BE2C (cell line): ENCODE measurements at regions not wholly inside any gene's neighbourhood (a gene's known extent, or its start where the extent isn't known, plus 50 kb on each side); places are given as distances from the start of the nearest gene placed in this dataset.

ENCODE experiments used
- DNase-seq: peaks from one replicate; pipeline ENCODE4 v3.0.0-alpha.2; 2020
- H3K27me3 ChIP-seq: fragments of 250-450 bp; sonication (Bioruptor Pico); 2 replicates; pipeline ENCODE4 v1.5.1; 2020; ENCODE audit warnings: mild to moderate bottlenecking
- H3K36me3 ChIP-seq: fragments of 250-450 bp; sonication (Bioruptor Pico); 2 replicates; pipeline ENCODE4 v1.5.1; 2020; ENCODE audit warnings: mild to moderate bottlenecking
- H3K4me1 ChIP-seq: fragments of 250-450 bp; sonication (Bioruptor Pico); 2 replicates; pipeline ENCODE4 v1.5.1; 2020
- H3K4me3 ChIP-seq: 2 replicates; pipeline ENCODE4 v1.5.1; 2011; ENCODE audit warnings: low read depth, low read length
- H3K9me3 ChIP-seq: fragments of 250-450 bp; sonication (Bioruptor Pico); 2 replicates; pipeline ENCODE4 v1.5.1; 2020
- TF ChIP-seq, protein P1 (sequence below): IDR thresholded peaks from 2 replicates; pipeline ENCODE4 v1.5.1; 2012; ENCODE audit warnings: mild to moderate bottlenecking, low read depth, low read length

DNA sequence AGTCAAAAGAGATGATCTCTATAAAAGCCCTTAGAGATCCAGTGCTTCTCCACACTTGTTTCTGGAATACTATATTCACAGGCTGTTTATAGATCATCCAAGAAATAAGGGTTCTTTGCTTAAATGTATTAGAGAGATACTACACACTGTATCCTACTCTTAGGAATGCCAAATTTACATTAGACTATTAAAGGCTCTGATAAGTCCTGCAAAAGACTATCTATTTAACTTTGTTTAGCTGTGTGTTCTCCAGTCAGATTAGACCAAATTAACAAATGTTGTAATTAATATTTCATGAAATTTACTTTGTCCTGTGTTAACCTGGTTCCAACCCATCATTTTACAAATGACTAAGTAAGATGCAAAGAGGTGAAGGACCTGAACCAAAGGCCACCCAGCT, 260.5 kb upstream of the ZIC3 start:
- Histone ChIP-seq H3K4me1 (no peaks in the 10 kb centered on the region), H3K9me3 (no peaks in the 10 kb centered on the region), H3K27me3 (no peaks in the 10 kb centered on the region), H3K36me3 (no peaks in the 10 kb centered on the region), H3K4me3 (no peak overlapping the region)
- no peak for DNase-seq
- TF ChIP-seq, protein P1, sequence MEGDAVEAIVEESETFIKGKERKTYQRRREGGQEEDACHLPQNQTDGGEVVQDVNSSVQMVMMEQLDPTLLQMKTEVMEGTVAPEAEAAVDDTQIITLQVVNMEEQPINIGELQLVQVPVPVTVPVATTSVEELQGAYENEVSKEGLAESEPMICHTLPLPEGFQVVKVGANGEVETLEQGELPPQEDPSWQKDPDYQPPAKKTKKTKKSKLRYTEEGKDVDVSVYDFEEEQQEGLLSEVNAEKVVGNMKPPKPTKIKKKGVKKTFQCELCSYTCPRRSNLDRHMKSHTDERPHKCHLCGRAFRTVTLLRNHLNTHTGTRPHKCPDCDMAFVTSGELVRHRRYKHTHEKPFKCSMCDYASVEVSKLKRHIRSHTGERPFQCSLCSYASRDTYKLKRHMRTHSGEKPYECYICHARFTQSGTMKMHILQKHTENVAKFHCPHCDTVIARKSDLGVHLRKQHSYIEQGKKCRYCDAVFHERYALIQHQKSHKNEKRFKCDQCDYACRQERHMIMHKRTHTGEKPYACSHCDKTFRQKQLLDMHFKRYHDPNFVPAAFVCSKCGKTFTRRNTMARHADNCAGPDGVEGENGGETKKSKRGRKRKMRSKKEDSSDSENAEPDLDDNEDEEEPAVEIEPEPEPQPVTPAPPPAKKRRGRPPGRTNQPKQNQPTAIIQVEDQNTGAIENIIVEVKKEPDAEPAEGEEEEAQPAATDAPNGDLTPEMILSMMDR, result no peak

DNA sequence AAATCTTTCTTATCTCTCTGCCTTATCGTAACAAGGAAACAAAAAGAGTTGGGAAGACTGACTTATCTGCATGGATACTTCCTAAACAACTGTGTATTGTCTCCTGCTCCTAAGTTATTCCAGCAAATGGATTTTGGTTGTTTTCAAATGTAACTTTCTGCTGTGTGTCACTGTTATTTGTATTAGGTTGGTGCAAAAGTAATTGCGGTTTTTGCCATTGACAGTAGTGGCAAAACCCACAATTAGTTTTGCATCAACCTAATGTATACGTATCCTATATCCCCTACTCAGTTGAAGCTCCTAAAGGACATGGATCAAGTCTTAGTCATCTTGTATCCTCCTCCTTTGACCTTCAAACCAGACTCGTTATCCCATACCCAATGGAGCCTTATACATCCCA, 263.4 kb upstream of the GPR101 start:
- Histone ChIP-seq H3K4me3 (no peak overlapping the region), H3K36me3 (no peaks in the 10 kb centered on the region), H3K27me3 (no peaks in the 10 kb centered on the region), H3K9me3 (no peaks in the 10 kb centered on the region), H3K4me1 (no peaks in the 10 kb centered on the region)
- no peak for DNase-seq
- TF ChIP-seq, protein P1, result no peak

DNA sequence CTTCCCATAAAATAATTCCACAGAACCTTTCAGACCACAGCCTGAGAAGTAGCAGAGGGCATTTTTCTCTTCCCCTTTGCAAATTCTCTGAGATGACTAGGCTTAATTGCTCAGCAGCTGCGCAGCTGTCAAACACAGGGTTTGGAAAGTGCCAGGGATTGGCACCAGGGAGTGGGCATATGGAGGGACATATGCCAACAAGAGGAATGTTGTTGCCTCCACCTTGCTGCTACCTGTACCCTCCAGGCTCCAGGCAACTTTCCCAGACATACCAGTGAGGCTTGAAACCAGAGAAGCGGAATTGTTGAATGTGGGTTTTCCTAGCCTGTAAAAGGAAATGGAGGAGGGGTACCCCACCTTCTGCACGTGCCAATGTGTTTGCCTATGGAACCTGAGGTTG, 256.2 kb upstream of the GPR101 start:
- TF ChIP-seq, protein P1, result no peak
- Histone ChIP-seq H3K27me3 (no peaks in the 10 kb centered on the region), H3K36me3 (no peaks in the 10 kb centered on the region), H3K4me1 (no peaks in the 10 kb centered on the region), H3K9me3 (no peaks in the 10 kb centered on the region), H3K4me3 (no peak overlapping the region)
- no peak for DNase-seq

DNA sequence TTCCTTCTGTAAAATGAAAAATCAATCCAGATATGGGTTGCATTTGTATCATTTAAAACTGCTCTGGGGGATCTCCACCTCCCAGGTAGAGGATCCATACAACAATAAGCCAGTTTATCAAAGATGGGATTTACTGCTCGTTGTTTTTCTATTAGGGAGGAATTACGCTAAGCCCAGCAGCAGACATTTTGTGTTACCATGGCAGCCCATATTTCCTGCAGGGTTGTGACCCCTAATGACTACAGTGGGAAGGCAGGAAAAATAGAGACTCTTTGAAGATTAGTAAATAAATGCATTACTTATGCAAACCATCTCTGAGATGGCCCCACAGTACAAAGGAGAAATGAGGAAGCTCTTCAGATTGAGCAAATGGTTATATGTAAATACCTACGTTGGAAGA, 253.4 kb upstream of the GPR101 start:
- TF ChIP-seq, protein P1, result no peak
- no peaks in the 10 kb centered on the region for H3K36me3 ChIP-seq
- no peaks in the 10 kb centered on the region for H3K9me3 ChIP-seq
- H3K27me3 ChIP-seq, result no peaks in the 10 kb centered on the region
- H3K4me3 ChIP-seq, result no peak overlapping the region
- DNase-seq, result no peak
- H3K4me1 ChIP-seq, result no peaks in the 10 kb centered on the region

DNA sequence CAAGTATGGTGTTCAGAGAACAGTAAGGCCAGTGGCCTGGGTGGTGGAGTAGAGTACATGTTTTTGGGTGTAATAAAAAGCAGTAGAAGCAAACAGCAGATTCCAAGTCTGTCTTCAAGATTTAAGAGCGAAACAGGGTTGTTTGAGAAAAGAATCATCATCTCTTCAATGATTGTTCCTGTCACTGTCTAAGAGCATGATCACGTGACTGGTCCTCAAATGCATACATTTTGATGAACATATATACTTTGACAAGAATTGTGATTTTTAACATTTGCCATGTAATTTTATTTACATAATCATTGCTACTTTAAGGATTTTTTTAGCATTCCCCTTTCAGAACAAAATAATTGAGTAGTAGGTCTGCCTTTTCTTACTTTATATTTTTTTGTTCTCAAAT, 252.6 kb upstream of the GPR101 start:
- Histone ChIP-seq H3K9me3 (no peaks in the 10 kb centered on the region), H3K4me3 (no peak overlapping the region), H3K4me1 (no peaks in the 10 kb centered on the region), H3K36me3 (no peaks in the 10 kb centered on the region), H3K27me3 (no peaks in the 10 kb centered on the region)
- DNase-seq, result no peak
- TF ChIP-seq, protein P1, result no peak

DNA sequence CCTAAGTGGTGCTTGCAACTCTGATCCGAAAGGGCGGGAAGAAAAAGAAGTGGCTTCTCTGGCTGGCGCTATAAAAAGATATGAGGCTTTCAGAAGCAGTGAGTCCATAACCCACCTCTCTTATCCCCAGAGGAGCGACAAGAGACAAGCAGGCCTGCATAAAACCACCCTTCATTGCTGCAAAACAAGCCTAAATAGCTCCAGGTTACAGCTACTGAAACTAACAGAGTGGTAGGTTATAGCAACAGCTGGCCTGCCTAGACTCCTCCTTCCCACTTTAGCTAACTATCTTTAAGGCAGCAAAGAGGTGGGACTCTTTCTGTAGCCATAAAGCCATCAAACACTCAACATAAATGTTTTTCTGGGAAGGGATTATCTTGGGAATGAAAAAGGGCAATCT, 245.0 kb upstream of the GPR101 start:
- Histone ChIP-seq H3K9me3 (no peaks in the 10 kb centered on the region), H3K4me1 (no peaks in the 10 kb centered on the region), H3K36me3 (no peaks in the 10 kb centered on the region), H3K4me3 (no peak overlapping the region), H3K27me3 (no peaks in the 10 kb centered on the region)
- TF ChIP-seq, protein P1, result no peak
- no peak for DNase-seq
